Heart right ventricle (tissue), 16 donors: ENCODE measurements at regions not wholly inside any gene's neighbourhood (a gene's known extent, or its start where the extent isn't known, plus 50 kb on each side); places are given as distances from the start of the nearest gene placed in this dataset.

ENCODE experiments used
- ATAC-seq, 8 donors: fragments of 200-7000 bp; cut with Tn5 transposase; one replicate each; pipeline ENCODE4 v1.9.1; 2020; ENCODE audit warnings: mild to moderate bottlenecking in 8 of 8, moderate library complexity in 8 of 8, moderate number of reproducible peaks in 1 of 8
- DNase-seq, 2 donors: peaks; one replicate each; pipeline ENCODE4 v3.0.0-alpha.2; 2020
- H3K27ac ChIP-seq, 10 donors: fragments of 200-600 bp; sonication (generic) in 2 of 10; one replicate each; pipeline versions ENCODE4 v1.5.0 to v1.8.0; 2020 to 2022; ENCODE audit warnings: mild to moderate bottlenecking in 3 of 10
- H3K27me3 ChIP-seq, 7 donors: fragments of 200-600 bp; one replicate each; pipeline ENCODE4 v1.8.0; 2021 to 2022; ENCODE audit warnings: mild to moderate bottlenecking in 2 of 7
- H3K36me3 ChIP-seq, 9 donors: fragments of 200-600 bp; sonication (generic) in 1 of 9; one replicate each; pipeline versions ENCODE4 v1.5.0 to v1.8.0; 2020 to 2022; ENCODE audit warnings: mild to moderate bottlenecking in 2 of 9
- H3K4me1 ChIP-seq, 9 donors: fragments of 200-600 bp; sonication (generic) in 1 of 9; one replicate each; pipeline versions ENCODE4 v1.5.0 to v1.8.0; 2020 to 2022; ENCODE audit warnings: mild to moderate bottlenecking in 4 of 9
- H3K4me3 ChIP-seq, 10 donors: fragments of 200-600 bp; sonication (generic) in 2 of 10; one replicate each; pipeline versions ENCODE4 v1.5.0 to v1.8.0; 2020 to 2022; ENCODE audit warnings: mild to moderate bottlenecking in 7 of 10, moderate library complexity in 2 of 10
- H3K9me3 ChIP-seq, 11 donors: fragments of 200-600 bp in 10 of 11; sonication (generic) in 2 of 11; one replicate each; pipeline versions ENCODE4 v1.5.0 to v1.8.0; 2013 to 2022; ENCODE audit warnings: mild to moderate bottlenecking in 2 of 11, control low read depth in 1 of 11, moderate library complexity in 1 of 11
- WGBS, 2 donors: extraction: QIAGEN DNeasy Blood & Tissue Kit; methylation state at CpG; one replicate each; pipeline ENCODE4 v1.1.7; 2013; ENCODE audit warnings: inconsistent platforms in 1 of 2; 5-methylcytosine and 5-hydroxymethylcytosine counted together
- intact Hi-C, 10 donors: fragments of 100-400 bp; cut with DNase I; formaldehyde crosslinking; loops; one replicate each; pipeline versions ENCODE4 v1.11.1 to v1.14.2; 2022
- TF ChIP-seq, protein P1 (sequence below), 9 donors: fragments of 200-600 bp; sonication (generic) in 2 of 9; IDR thresholded peaks; one replicate each; pipeline versions ENCODE4 v1.5.0 to v1.8.0; 2021 to 2022; ENCODE audit warnings: antibody characterized with exemption in 9 of 9, mild to moderate bottlenecking in 5 of 9, moderate library complexity in 1 of 9
- donor health status: Arrhythmogenic right ventricular cardiomyopathy.
- donor health status: ischemic (EF 13 %, LVEDD 7.1; RV severe dilation, severe dysfunction).
- donor health status: healthy with polysubstance abuse.
- donor health status: DM: no; HTN: yes; CAD: no.
- donor health status: DM: no; HTN: no; CAD: no.
- donor health status: ischemic (EF 25% LVEDD 6.9; RV normal size, moderate dysfunction).
- donor health status: ischemic (EF 25% LVEDD 5.7; RV mildly dilated, moderate dysfunction).
- donor health status: healthy.
- donor health status: DM: yes; HTN: yes; CAD: no.
- donor health status: Ischemic cardiomyopathy.
- donor health status: ischemic (EF 35%, LVEDD 5.7; RV mildly dilated, moderate dysfunction).
- donor health status: nonischemic (EF 11% LVEDD 7.7; RV severe dilation, severe dysfunction).
- donor health status: DM: yes; HTN: yes; CAD: no.
- donor health status: PGD.
- donor health status: ischemic (EF 29% LVEDD 5.4; RV normal size, mild dysfunction).
- donor health status: nonischemic (EF 23%, LVEDD 6.1; RV moderate dilation, normal function).

DNA sequence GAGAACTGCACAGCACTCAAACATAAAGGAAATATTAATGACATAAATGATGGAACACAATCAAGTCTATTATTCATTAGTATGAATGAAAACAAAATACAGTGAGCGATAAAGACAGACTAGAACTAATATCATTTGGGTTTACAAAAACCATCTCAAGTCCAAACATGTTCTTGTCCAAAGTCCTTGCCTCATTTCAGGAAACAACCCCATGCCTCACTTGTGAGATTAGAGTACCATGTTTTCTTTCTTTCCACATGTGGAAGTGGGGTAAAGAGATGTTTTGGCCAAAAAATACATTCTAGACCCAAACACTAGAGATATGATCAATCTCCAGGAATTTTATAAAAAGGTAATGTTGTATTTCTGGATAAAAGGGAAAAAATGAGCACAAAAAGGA is 53.3 kb upstream of the NFE2L2 start:
- Histone ChIP-seq H3K9me3 (no peaks in the 10 kb centered on the region), H3K27ac (no peak overlapping the region), H3K4me1 (peaks cover 0 to 10% (median 0%) of the 10 kb centered on the region in 9 donors), H3K27me3 (no peaks in the 10 kb centered on the region), H3K4me3 (no peak overlapping the region), H3K36me3 (peaks cover 0 to 31% (median 5%) of the 10 kb centered on the region in 9 donors)
- WGBS, 2 donors: 96 to 97% methylated on average over 1 of the region's 1 CpG
- intact Hi-C loops: no loop called here
- no peak for DNase-seq
- TF ChIP-seq, protein P1, sequence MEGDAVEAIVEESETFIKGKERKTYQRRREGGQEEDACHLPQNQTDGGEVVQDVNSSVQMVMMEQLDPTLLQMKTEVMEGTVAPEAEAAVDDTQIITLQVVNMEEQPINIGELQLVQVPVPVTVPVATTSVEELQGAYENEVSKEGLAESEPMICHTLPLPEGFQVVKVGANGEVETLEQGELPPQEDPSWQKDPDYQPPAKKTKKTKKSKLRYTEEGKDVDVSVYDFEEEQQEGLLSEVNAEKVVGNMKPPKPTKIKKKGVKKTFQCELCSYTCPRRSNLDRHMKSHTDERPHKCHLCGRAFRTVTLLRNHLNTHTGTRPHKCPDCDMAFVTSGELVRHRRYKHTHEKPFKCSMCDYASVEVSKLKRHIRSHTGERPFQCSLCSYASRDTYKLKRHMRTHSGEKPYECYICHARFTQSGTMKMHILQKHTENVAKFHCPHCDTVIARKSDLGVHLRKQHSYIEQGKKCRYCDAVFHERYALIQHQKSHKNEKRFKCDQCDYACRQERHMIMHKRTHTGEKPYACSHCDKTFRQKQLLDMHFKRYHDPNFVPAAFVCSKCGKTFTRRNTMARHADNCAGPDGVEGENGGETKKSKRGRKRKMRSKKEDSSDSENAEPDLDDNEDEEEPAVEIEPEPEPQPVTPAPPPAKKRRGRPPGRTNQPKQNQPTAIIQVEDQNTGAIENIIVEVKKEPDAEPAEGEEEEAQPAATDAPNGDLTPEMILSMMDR (IDR thresholded peaks at IDR 0.05): no peak
- no peak for ATAC-seq

DNA sequence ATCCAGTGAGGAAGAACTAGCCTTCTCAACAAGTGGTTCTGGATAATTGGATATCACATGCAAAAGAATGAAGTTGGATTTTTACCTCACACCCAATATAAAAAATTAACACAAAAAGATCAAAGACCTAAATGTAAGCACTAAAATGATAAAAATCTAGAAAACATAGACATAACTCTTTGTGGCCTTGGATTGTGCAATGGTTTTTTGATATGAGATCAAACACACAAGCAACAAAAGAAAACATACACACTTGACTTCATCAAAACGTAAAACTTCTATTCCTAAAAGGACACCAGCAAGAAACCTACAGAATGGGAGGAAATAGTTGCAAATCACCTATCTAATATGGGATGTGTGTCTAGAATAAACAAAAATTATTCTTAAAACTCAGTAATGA is 54.1 kb upstream of the NFE2L2 start:
- ATAC-seq (no peak), DNase-seq (no peak)
- 89 to 95% methylated on average over 1 of the region's 1 CpG for WGBS, 2 donors
- H3K4me3 ChIP-seq: no peak overlapping the region
- no peaks in the 10 kb centered on the region for H3K27me3 ChIP-seq
- peaks cover 0 to 34% (median 5%) of the 10 kb centered on the region in 9 donors for H3K36me3 ChIP-seq
- intact Hi-C loops: no loop called here
- H3K4me1 ChIP-seq: peaks cover 0 to 10% (median 0%) of the 10 kb centered on the region in 9 donors
- TF ChIP-seq, protein P1 (IDR thresholded peaks at IDR 0.05): no peak
- no peaks in the 10 kb centered on the region for H3K9me3 ChIP-seq
- H3K27ac ChIP-seq: no peak overlapping the region

GRCh38 chr2:177320596-177320995 is 56.1 kb upstream of the NFE2L2 start:
- TF ChIP-seq, protein P1 (IDR thresholded peaks at IDR 0.05): no peak
- Histone ChIP-seq H3K9me3 (no peaks in the 10 kb centered on the region), H3K36me3 (peaks cover 0 to 34% (median 5%) of the 10 kb centered on the region in 9 donors), H3K27me3 (no peaks in the 10 kb centered on the region), H3K4me1 (peaks cover 0 to 6% (median 0%) of the 10 kb centered on the region in 9 donors), H3K27ac (no peak overlapping the region), H3K4me3 (no peak overlapping the region)
- 83% methylated on average over 2 of the region's 2 CpGs for WGBS, 2 donors
- no peak for ATAC-seq
- intact Hi-C loops: no loop called here
- DNase-seq: no peak

DNA sequence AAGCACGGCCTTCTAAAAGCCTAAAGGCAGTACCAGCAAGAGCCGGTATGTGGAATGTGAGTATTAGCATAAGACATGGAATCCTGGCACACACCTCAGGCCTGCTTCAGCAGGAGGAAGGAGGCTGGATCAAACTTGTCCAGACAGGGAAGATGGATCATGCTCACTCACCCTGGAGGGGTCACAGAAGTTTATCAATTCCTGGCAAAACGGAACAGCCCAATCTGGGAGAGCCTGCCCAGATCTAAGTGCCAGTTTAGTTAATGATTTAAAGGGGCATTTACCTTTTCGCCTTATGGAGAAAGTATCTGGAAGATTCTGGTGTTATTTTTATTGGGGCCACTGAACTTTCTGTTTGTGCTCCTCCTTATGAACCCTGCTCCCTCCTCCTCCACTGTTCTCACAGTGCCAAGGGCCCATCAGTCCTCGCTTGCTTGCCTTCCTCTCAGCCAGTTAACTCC is 58.3 kb upstream of the NFE2L2 start:
- Histone ChIP-seq H3K27me3 (no peaks in the 10 kb centered on the region), H3K4me1 (peaks cover 0 to 8% (median 0%) of the 10 kb centered on the region in 9 donors), H3K9me3 (no peaks in the 10 kb centered on the region), H3K36me3 (peaks cover 0 to 34% (median 5%) of the 10 kb centered on the region in 9 donors), H3K27ac (no peak overlapping the region), H3K4me3 (no peak overlapping the region)
- DNase-seq (no peak), ATAC-seq (peak in 1 of 8 donors; percentile 22)
- intact Hi-C loops: no loop called here
- TF ChIP-seq, protein P1 (IDR thresholded peaks at IDR 0.05): no peak
- WGBS, 2 donors: 80 to 87% methylated on average over 5 of the region's 5 CpGs
